NT2/D1 (cell line): ENCODE measurements at regions not wholly inside any gene's neighbourhood (a gene's known extent, or its start where the extent isn't known, plus 50 kb on each side); places are given as distances from the start of the nearest gene placed in this dataset.

Experiments
- DNase-seq: peaks from one replicate; pipeline ENCODE4 v3.0.0-alpha.2; 2011; ENCODE audit warnings: low read depth, low spot score
- H3K27me3 ChIP-seq: 2 replicates; pipeline ENCODE4 v1.6.0; 2011; ENCODE audit warnings: mild to moderate bottlenecking; ENCODE audit not compliant: insufficient read length, insufficient read depth
- H3K36me3 ChIP-seq: 2 replicates; pipeline ENCODE4 v1.6.1; 2011; ENCODE audit warnings: mild to moderate bottlenecking, low read length, mixed read lengths; ENCODE audit not compliant: insufficient read depth, insufficient read length
- H3K4me1 ChIP-seq: 2 replicates; pipeline ENCODE4 v1.5.1; 2011; ENCODE audit not compliant: insufficient read depth, insufficient read length
- H3K4me3 ChIP-seq: 2 replicates; pipeline ENCODE4 v1.5.1; 2011; ENCODE audit warnings: low read depth; ENCODE audit not compliant: insufficient read length
- H3K9ac ChIP-seq: 2 replicates; pipeline ENCODE4 v1.6.0; 2011; ENCODE audit warnings: low read depth; ENCODE audit not compliant: insufficient read length
- H3K9me3 ChIP-seq: 2 replicates; pipeline ENCODE4 v1.5.1; 2011; ENCODE audit warnings: mild to moderate bottlenecking, low read length; ENCODE audit not compliant: insufficient read depth
- SUZ12 ChIP-seq: IDR thresholded peaks from 2 replicates; pipeline ENCODE4 v1.6.1; 2011; ENCODE audit not compliant: insufficient read length, insufficient read depth; ENCODE audit errors: extremely low read depth
- YY1 ChIP-seq: IDR thresholded peaks from 2 replicates; pipeline ENCODE4 v1.6.1; 2011; ENCODE audit not compliant: insufficient read length, insufficient read depth
- ZNF274 ChIP-seq: IDR thresholded peaks from 2 replicates; pipeline ENCODE4 v1.6.1; 2011; ENCODE audit warnings: mild to moderate bottlenecking, low read depth, low read length

DNA sequence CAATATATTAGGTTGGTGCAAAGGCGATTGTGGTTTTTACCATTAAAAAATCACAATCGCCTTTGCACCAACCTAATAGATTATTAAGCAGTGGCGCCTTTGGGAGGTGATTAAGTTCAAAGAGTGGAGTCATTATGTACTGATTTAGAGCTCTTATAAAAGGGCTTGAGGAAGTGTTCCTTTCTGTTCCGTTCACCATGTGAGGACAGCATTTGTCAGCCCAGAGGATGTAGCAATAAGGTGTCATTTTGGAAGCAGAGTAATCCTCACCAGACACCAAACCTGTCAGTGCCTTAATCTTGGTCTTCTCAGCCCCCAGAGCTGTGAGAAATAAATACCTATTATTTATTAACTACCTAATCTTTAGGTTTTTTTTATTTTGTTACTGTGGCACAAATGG lies 542.1 kb upstream of the MAN1A1 start:
- no peak for DNase-seq
- Histone ChIP-seq H3K36me3 (no peaks in the 10 kb centered on the region), H3K9me3 (no peaks in the 10 kb centered on the region), H3K4me1 (no peaks in the 10 kb centered on the region), H3K4me3 (no peak overlapping the region), H3K27me3 (no peaks in the 10 kb centered on the region), H3K9ac (no peak overlapping the region)
- TF ChIP-seq SUZ12 (no peak), YY1 (no peak), ZNF274 (no peak)

DNA sequence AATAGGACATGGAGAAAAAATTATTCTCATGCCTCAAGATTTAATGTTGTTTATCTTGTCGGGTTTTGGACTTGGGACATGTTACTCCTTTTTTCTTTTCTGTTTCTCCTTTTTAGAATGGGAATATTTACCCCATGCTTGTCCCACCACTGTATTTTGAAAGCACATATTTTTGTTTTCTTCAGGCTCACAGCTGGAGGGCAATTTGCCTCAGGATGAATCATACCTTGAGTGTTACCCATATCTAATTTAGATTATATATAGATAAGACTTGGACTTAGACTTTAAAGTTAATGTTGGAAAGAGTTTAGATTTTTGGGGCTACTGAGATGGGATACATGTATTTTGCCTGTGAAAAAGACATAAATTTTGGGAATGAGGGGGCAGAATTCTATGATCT lies 541.6 kb upstream of the MAN1A1 start:
- H3K27me3 ChIP-seq = no peaks in the 10 kb centered on the region
- no peak overlapping the region for H3K9ac ChIP-seq
- H3K36me3 ChIP-seq = no peaks in the 10 kb centered on the region
- no peaks in the 10 kb centered on the region for H3K4me1 ChIP-seq
- TF ChIP-seq SUZ12 (no peak), YY1 (no peak), ZNF274 (no peak)
- H3K4me3 ChIP-seq = no peak overlapping the region
- DNase-seq = no peak
- H3K9me3 ChIP-seq = no peaks in the 10 kb centered on the region

- Histone ChIP-seq H3K36me3 (no peaks in the 10 kb centered on the region), H3K4me3 (no peak overlapping the region), H3K4me1 (no peaks in the 10 kb centered on the region), H3K27me3 (no peaks in the 10 kb centered on the region), H3K9me3 (no peaks in the 10 kb centered on the region), H3K9ac (no peak overlapping the region)
- TF ChIP-seq ZNF274 = no peak
- TF ChIP-seq SUZ12 = no peak
- TF ChIP-seq YY1 = no peak
- DNase-seq = no peak
These were observed 540.9 kb upstream of the MAN1A1 start for GRCh38 chr6:119890470-119890869.

- Histone ChIP-seq H3K9me3 (no peaks in the 10 kb centered on the region), H3K4me1 (no peaks in the 10 kb centered on the region), H3K4me3 (no peak overlapping the region), H3K27me3 (no peaks in the 10 kb centered on the region), H3K36me3 (no peaks in the 10 kb centered on the region), H3K9ac (no peak overlapping the region)
- no peak for TF ChIP-seq YY1
- DNase-seq = no peak
These were observed 538.1 kb upstream of the MAN1A1 start for GRCh38 chr6:119887666-119888065.

DNA sequence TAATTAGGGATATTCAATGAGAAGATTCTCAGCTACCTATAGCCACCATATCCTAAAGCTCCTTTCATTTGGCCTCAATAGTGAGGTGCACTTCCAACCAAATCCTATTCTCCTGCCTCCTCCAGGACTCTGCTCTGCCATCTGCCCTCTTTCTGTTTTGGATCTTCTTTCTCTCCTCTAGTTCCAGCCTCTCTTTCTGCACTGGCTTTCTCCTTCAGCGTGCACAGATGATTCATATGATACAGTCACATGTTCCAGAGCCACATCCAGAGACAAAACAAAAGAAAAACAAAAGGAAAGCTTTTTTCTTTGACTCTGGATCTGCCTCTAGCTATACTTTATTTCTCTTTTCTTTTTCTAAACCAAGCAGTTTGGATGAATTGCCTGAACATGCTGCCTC lies 531.9 kb upstream of the MAN1A1 start:
- DNase-seq = no peak
- no peaks in the 10 kb centered on the region for H3K36me3 ChIP-seq
- no peak for TF ChIP-seq SUZ12
- no peak for TF ChIP-seq YY1
- TF ChIP-seq ZNF274 = no peak

DNA sequence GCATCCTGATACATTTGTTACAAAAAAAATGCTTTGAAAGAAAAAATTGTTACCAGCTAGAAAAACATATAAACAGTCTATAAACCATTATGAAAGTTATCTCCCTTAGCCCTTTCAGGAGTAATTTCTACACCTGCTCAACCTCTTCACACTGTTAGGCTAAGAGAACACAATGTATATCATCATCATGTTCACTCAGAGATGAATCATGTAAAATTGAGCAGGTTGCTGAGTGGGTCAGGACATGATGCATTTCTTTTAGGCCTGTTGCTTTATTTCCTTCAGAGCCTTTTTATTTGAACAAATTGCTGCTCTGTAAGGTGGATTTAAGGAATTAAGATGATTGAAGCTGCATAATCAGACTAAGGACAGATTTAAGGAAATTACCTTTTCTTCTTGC lies 531.3 kb upstream of the MAN1A1 start:
- Histone ChIP-seq H3K36me3 (no peaks in the 10 kb centered on the region), H3K4me3 (no peak overlapping the region), H3K27me3 (no peaks in the 10 kb centered on the region), H3K9me3 (no peaks in the 10 kb centered on the region), H3K4me1 (no peaks in the 10 kb centered on the region), H3K9ac (no peak overlapping the region)
- TF ChIP-seq SUZ12 (no peak), ZNF274 (no peak), YY1 (no peak)
- DNase-seq = no peak

More for the DNA sequence above, 531.9 kb upstream of the MAN1A1 start:
- H3K4me1 ChIP-seq = no peaks in the 10 kb centered on the region
- H3K27me3 ChIP-seq = no peaks in the 10 kb centered on the region
- no peak overlapping the region for H3K9ac ChIP-seq
- H3K4me3 ChIP-seq = no peak overlapping the region
- no peaks in the 10 kb centered on the region for H3K9me3 ChIP-seq

GRCh38 chr6:119879731-119880130 lies 530.2 kb upstream of the MAN1A1 start:
- Histone ChIP-seq H3K9me3 (no peaks in the 10 kb centered on the region), H3K36me3 (no peaks in the 10 kb centered on the region), H3K4me1 (no peaks in the 10 kb centered on the region), H3K27me3 (no peaks in the 10 kb centered on the region), H3K4me3 (no peak overlapping the region), H3K9ac (no peak overlapping the region)
- TF ChIP-seq ZNF274 (no peak), SUZ12 (no peak), YY1 (no peak)
- DNase-seq = no peak

GRCh38 chr6:119874381-119874780 lies 524.8 kb upstream of the MAN1A1 start:
- TF ChIP-seq ZNF274 (no peak), SUZ12 (no peak), YY1 (no peak)
- Histone ChIP-seq H3K36me3 (no peaks in the 10 kb centered on the region), H3K4me1 (no peaks in the 10 kb centered on the region), H3K9me3 (no peaks in the 10 kb centered on the region), H3K4me3 (no peak overlapping the region), H3K9ac (no peak overlapping the region), H3K27me3 (no peaks in the 10 kb centered on the region)
- no peak for DNase-seq
